Osteoblast (primary cell): ENCODE measurements at regions not wholly inside any gene's neighbourhood (a gene's known extent, or its start where the extent isn't known, plus 50 kb on each side); places are given as distances from the start of the nearest gene placed in this dataset.
A peak's percentile ranks its signal among the peaks of the same experiment; 100 is the strongest.

Source experiments
- DNase-seq: peaks from one replicate; pipeline ENCODE4 v3.0.0; 2011; ENCODE audit warnings: low spot score, mixed read lengths; ENCODE audit not compliant: insufficient read length; ENCODE audit errors: missing footprints
- H2AFZ ChIP-seq: 2 replicates; pipeline ENCODE4 v1.6.0; 2011; ENCODE audit warnings: mild to moderate bottlenecking, low read length
- H3K27ac ChIP-seq: 2 replicates; pipeline ENCODE4 v1.5.1; 2011; ENCODE audit warnings: mild to moderate bottlenecking, low read depth, low read length, moderate library complexity
- H3K27me3 ChIP-seq: 2 replicates; pipeline ENCODE4 v1.6.0; 2012; ENCODE audit warnings: mild to moderate bottlenecking, control low read depth, inconsistent platforms, low read length, moderate library complexity; ENCODE audit not compliant: insufficient read depth
- H3K36me3 ChIP-seq: 2 replicates; pipeline ENCODE4 v1.5.1; 2011; ENCODE audit warnings: mild to moderate bottlenecking, low read length, control low read depth, moderate library complexity; ENCODE audit not compliant: insufficient read depth
- H3K4me1 ChIP-seq: 2 replicates; pipeline ENCODE4 v1.5.1; 2011; ENCODE audit warnings: mild to moderate bottlenecking, low read length, control low read depth, moderate library complexity; ENCODE audit not compliant: insufficient read depth
- H3K4me2 ChIP-seq: 2 replicates; pipeline ENCODE4 v1.6.0; 2011; ENCODE audit warnings: mild to moderate bottlenecking, low read length; ENCODE audit not compliant: insufficient read depth
- H3K4me3 ChIP-seq: fragments of 200-600 bp; sonication (generic); 3 replicates; pipeline ENCODE4 v1.5.1; 2012; ENCODE audit warnings: mild to moderate bottlenecking, low read length, inconsistent platforms; ENCODE audit not compliant: insufficient read depth
- H3K79me2 ChIP-seq: 2 replicates; pipeline ENCODE4 v1.6.0; 2012; ENCODE audit warnings: mild to moderate bottlenecking, low read length, control low read depth, inconsistent platforms; ENCODE audit not compliant: insufficient read depth
- H3K9me3 ChIP-seq: 2 replicates; pipeline ENCODE4 v1.5.1; 2011; ENCODE audit warnings: low read depth, low read length, control low read depth
- H4K20me1 ChIP-seq: 2 replicates; pipeline ENCODE4 v1.6.0; 2012; ENCODE audit warnings: mild to moderate bottlenecking, low read length, control low read depth; ENCODE audit not compliant: insufficient read depth
- CTCF ChIP-seq: IDR thresholded peaks from 2 replicates; pipeline ENCODE4 v1.5.1; 2011; ENCODE audit warnings: mild to moderate bottlenecking, low read depth, low read length, moderate library complexity; ENCODE audit errors: extremely low read depth

GRCh38 chr12:91991399-91992187, 154.1 kb downstream of the BTG1 start:
- H3K27me3 ChIP-seq = no peaks in the 10 kb centered on the region
- no peaks in the 10 kb centered on the region for H4K20me1 ChIP-seq
- H3K4me3 ChIP-seq = no peak overlapping the region
- H3K9me3 ChIP-seq = no peaks in the 10 kb centered on the region
- H2AFZ ChIP-seq = no peak overlapping the region
- H3K79me2 ChIP-seq = no peaks in the 10 kb centered on the region
- H3K27ac ChIP-seq = no peak overlapping the region
- H3K36me3 ChIP-seq = no peaks in the 10 kb centered on the region
- H3K4me1 ChIP-seq = peaks cover 38% of the 10 kb centered on the region
- TF ChIP-seq CTCF = no peak
- no peak overlapping the region for H3K4me2 ChIP-seq
- peak; percentile 50 for DNase-seq

- H4K20me1 ChIP-seq = no peaks in the 10 kb centered on the region
- H3K4me1 ChIP-seq = peaks cover 48% of the 10 kb centered on the region
- no peaks in the 10 kb centered on the region for H3K36me3 ChIP-seq
- H3K9me3 ChIP-seq = no peaks in the 10 kb centered on the region
- H2AFZ ChIP-seq = peak overlapping the region; percentile 82
- peak overlapping the region; percentile 38 for H3K4me2 ChIP-seq
- no peaks in the 10 kb centered on the region for H3K79me2 ChIP-seq
- TF ChIP-seq CTCF = no peak
- peak overlapping the region; percentile 76 for H3K27ac ChIP-seq
- no peak overlapping the region for H3K4me3 ChIP-seq
- DNase-seq = no peak
- no peaks in the 10 kb centered on the region for H3K27me3 ChIP-seq
Observed at GRCh38 chr12:91990525-91990924, 155.1 kb downstream of the BTG1 start.

- peaks cover 61% of the 10 kb centered on the region for H3K4me1 ChIP-seq
Observed at GRCh38 chr12:91989143-91989542, 156.5 kb downstream of the BTG1 start.

More at GRCh38 chr12:91989143-91989542, 156.5 kb downstream of the BTG1 start:
- no peak for TF ChIP-seq CTCF
- Histone ChIP-seq H3K79me2 (no peaks in the 10 kb centered on the region), H3K36me3 (no peaks in the 10 kb centered on the region), H2AFZ (no peak overlapping the region), H4K20me1 (no peaks in the 10 kb centered on the region), H3K9me3 (no peaks in the 10 kb centered on the region), H3K27me3 (no peaks in the 10 kb centered on the region), H3K27ac (no peak overlapping the region), H3K4me2 (no peak overlapping the region), H3K4me3 (no peak overlapping the region)
- DNase-seq = no peak
